Parathyroid adenoma (tissue), 2 donors: ENCODE measurements at regions not wholly inside any gene's neighbourhood (a gene's known extent, or its start where the extent isn't known, plus 50 kb on each side); places are given as distances from the start of the nearest gene placed in this dataset.

Experiments
- H2AFZ ChIP-seq: fragments of 300-600 bp; sonication (generic); one replicate; pipeline ENCODE4 v1.7.0; 2017; ENCODE audit warnings: antibody characterized with exemption, mild to moderate bottlenecking
- H3K27ac ChIP-seq: fragments of 300-600 bp; sonication (generic); one replicate; pipeline ENCODE4 v1.7.0; 2017
- H3K27me3 ChIP-seq: fragments of 300-600 bp; sonication (generic); one replicate; pipeline ENCODE4 v1.7.0; 2017; ENCODE audit warnings: low read length; ENCODE audit not compliant: control insufficient read depth, insufficient read depth
- H3K36me3 ChIP-seq: fragments of 300-600 bp; sonication (generic); one replicate; pipeline ENCODE4 v1.7.0; 2017; ENCODE audit warnings: low read length; ENCODE audit not compliant: control insufficient read depth, insufficient read depth
- H3K4me1 ChIP-seq: fragments of 300-600 bp; sonication (generic); one replicate; pipeline ENCODE4 v1.7.0; 2017; ENCODE audit warnings: control low read depth
- H3K4me2 ChIP-seq: fragments of 300-600 bp; sonication (generic); one replicate; pipeline ENCODE4 v1.7.0; 2017; ENCODE audit warnings: low read length
- H3K4me3 ChIP-seq: fragments of 300-600 bp; sonication (generic); one replicate; pipeline ENCODE4 v1.7.0; 2017; ENCODE audit warnings: low read depth, low read length
- H3K79me2 ChIP-seq: fragments of 300-600 bp; sonication (generic); one replicate; pipeline ENCODE4 v1.7.0; 2017; ENCODE audit warnings: control low read depth
- H3K9ac ChIP-seq: fragments of 300-600 bp; sonication (generic); one replicate; pipeline ENCODE4 v1.7.0; 2017; ENCODE audit warnings: mild to moderate bottlenecking
- H3K9me3 ChIP-seq: fragments of 300-600 bp; sonication (generic); one replicate; pipeline ENCODE4 v1.7.0; 2017; ENCODE audit warnings: low read length; ENCODE audit not compliant: control insufficient read depth
- TF ChIP-seq, protein P1 (sequence below): fragments of 300-600 bp; sonication (generic); IDR thresholded peaks from one replicate; pipeline ENCODE4 v1.7.0; 2017; ENCODE audit warnings: antibody characterized with exemption, mild to moderate bottlenecking
- donor health status: primary hyperparathyroidism.

DNA sequence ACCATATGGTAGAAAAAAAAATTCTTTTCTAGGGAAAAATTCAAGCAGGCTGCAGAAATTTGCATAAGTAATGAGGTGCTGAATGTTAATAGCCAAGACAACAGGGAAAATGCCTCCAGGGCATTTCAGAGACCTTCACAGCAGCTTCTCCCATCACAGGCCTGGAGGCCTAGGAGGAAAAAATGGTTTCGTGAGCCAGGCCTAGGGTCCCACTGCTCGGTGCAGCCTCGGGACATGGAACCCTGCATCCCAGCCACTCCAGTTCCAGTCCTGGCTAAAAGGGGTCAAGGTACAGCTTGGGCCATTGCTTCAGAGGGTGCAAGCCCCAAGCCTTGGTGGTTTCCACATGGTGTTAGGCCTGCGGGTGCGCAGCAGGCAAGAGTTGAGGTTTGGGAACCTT, 436.0 kb upstream of the SMC2 start:
- no peak overlapping the region for H3K27ac ChIP-seq
- no peaks in the 10 kb centered on the region for H3K9me3 ChIP-seq
- no peaks in the 10 kb centered on the region for H3K27me3 ChIP-seq
- H3K4me2 ChIP-seq: no peak overlapping the region
- H3K4me1 ChIP-seq: no peaks in the 10 kb centered on the region
- no peak overlapping the region for H3K4me3 ChIP-seq
- no peak overlapping the region for H2AFZ ChIP-seq
- TF ChIP-seq, protein P1, sequence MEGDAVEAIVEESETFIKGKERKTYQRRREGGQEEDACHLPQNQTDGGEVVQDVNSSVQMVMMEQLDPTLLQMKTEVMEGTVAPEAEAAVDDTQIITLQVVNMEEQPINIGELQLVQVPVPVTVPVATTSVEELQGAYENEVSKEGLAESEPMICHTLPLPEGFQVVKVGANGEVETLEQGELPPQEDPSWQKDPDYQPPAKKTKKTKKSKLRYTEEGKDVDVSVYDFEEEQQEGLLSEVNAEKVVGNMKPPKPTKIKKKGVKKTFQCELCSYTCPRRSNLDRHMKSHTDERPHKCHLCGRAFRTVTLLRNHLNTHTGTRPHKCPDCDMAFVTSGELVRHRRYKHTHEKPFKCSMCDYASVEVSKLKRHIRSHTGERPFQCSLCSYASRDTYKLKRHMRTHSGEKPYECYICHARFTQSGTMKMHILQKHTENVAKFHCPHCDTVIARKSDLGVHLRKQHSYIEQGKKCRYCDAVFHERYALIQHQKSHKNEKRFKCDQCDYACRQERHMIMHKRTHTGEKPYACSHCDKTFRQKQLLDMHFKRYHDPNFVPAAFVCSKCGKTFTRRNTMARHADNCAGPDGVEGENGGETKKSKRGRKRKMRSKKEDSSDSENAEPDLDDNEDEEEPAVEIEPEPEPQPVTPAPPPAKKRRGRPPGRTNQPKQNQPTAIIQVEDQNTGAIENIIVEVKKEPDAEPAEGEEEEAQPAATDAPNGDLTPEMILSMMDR: no peak
- H3K79me2 ChIP-seq: no peaks in the 10 kb centered on the region
- no peak overlapping the region for H3K9ac ChIP-seq
- no peaks in the 10 kb centered on the region for H3K36me3 ChIP-seq

DNA sequence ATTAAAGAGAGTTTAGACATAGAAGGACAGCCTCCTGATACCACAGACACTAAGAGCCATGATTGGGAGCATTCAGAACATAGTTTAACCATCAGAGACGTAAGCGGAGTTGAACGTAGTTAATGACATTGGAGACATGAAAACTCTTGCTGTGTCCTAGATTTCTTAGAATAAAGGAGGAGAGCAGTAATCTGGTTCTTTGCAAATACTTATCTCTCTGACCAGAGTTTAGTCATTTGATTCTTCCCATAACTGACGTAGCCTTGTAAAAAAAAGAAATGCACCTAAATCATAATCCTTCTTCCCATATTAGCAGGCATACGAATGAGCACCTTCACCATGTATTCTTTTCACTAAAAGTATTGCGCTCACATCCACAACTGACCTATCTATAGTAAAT, 433.3 kb upstream of the SMC2 start:
- no peaks in the 10 kb centered on the region for H3K9me3 ChIP-seq
- no peaks in the 10 kb centered on the region for H3K27me3 ChIP-seq
- H2AFZ ChIP-seq: no peak overlapping the region
- H3K9ac ChIP-seq: no peak overlapping the region
- H3K27ac ChIP-seq: no peak overlapping the region
- H3K4me2 ChIP-seq: no peak overlapping the region
- no peaks in the 10 kb centered on the region for H3K36me3 ChIP-seq
- H3K4me3 ChIP-seq: no peak overlapping the region
- no peaks in the 10 kb centered on the region for H3K4me1 ChIP-seq
- no peaks in the 10 kb centered on the region for H3K79me2 ChIP-seq
- TF ChIP-seq, protein P1: no peak

DNA sequence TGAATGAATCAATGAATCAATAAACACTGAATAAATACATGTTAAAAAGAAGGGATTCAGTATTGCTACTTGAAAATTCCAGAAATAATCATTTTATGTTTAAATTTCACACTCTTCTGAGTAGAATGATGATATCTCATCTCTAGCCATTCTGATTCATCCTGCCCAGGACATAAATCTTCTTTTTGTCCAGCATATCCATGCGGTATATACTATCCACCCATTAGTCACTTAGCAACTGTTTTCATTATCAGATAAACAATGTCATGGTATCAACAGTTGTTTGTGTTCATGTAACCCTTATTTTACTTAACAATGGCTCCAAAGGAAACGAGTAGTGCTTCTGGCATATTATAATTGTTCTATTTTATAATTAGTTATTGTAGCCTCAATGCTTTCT, 432.4 kb upstream of the SMC2 start:
- no peaks in the 10 kb centered on the region for H3K36me3 ChIP-seq
- TF ChIP-seq, protein P1: no peak

DNA sequence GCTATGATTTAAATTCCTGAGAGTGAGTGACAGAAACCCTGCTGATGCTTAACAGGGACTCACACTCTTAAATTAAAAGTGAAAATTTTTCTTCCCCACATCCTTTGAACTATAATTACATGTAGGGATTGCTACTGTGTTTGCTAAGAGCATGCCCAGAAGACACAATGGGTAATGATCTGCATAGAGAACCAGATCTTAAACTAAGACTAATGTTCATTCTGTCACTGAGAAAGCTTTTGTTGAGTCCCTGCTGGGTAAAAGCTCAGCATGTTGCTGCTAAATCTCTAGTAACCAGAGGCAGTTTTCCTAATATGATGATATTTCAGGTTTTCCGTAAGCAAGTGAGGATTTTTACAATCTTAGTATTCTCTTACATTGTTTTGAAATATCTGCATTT, 424.8 kb upstream of the SMC2 start:
- H3K4me2 ChIP-seq: no peak overlapping the region
- no peaks in the 10 kb centered on the region for H3K79me2 ChIP-seq
- TF ChIP-seq, protein P1: no peak
- no peak overlapping the region for H3K9ac ChIP-seq
- H3K4me1 ChIP-seq: no peaks in the 10 kb centered on the region
- H3K27ac ChIP-seq: no peak overlapping the region
- H2AFZ ChIP-seq: no peak overlapping the region
- H3K9me3 ChIP-seq: no peaks in the 10 kb centered on the region
- H3K27me3 ChIP-seq: no peaks in the 10 kb centered on the region
- H3K4me3 ChIP-seq: no peak overlapping the region
- no peaks in the 10 kb centered on the region for H3K36me3 ChIP-seq

More for the DNA sequence above, 432.4 kb upstream of the SMC2 start:
- no peaks in the 10 kb centered on the region for H3K27me3 ChIP-seq
- no peak overlapping the region for H3K4me3 ChIP-seq
- no peaks in the 10 kb centered on the region for H3K4me1 ChIP-seq
- H3K79me2 ChIP-seq: no peaks in the 10 kb centered on the region
- H2AFZ ChIP-seq: no peak overlapping the region
- H3K4me2 ChIP-seq: no peak overlapping the region
- no peaks in the 10 kb centered on the region for H3K9me3 ChIP-seq
- H3K9ac ChIP-seq: no peak overlapping the region
- no peak overlapping the region for H3K27ac ChIP-seq

DNA sequence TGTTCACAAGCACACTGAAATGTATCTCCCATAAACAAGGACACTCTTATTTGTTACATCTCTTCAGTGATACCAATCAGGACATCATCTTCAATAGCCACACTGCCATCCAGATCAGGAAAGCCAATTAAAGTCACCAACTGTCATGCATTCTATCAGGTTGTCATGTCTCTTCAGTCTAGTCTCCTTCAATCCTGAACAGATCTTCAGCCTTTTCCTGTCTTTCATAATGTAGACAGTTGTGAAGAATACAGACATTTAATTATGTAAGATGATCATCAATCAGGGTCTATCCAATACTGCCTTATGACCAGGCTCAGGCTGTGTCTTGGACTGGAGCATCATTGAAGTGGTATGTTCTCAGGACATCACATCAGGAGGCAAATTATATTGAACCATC, 419.8 kb upstream of the SMC2 start:
- Histone ChIP-seq H3K9ac (no peak overlapping the region), H3K4me2 (no peak overlapping the region), H2AFZ (no peak overlapping the region), H3K36me3 (no peaks in the 10 kb centered on the region), H3K27me3 (no peaks in the 10 kb centered on the region), H3K4me3 (no peak overlapping the region), H3K79me2 (no peaks in the 10 kb centered on the region), H3K27ac (no peak overlapping the region), H3K4me1 (no peaks in the 10 kb centered on the region), H3K9me3 (no peaks in the 10 kb centered on the region)
- TF ChIP-seq, protein P1: no peak
